ENCODE measurements at regions not wholly inside any gene's neighbourhood (a gene's known extent, or its start where the extent isn't known, plus 50 kb on each side); places are given as distances from the start of the nearest gene placed in this dataset.

- peak; percentile 60 for DNase-seq (ENCODE audit: low spot score)
Measured at GRCh38 chr3:102529452-102529851, 94.6 kb downstream of the ZPLD1 start.

DNA sequence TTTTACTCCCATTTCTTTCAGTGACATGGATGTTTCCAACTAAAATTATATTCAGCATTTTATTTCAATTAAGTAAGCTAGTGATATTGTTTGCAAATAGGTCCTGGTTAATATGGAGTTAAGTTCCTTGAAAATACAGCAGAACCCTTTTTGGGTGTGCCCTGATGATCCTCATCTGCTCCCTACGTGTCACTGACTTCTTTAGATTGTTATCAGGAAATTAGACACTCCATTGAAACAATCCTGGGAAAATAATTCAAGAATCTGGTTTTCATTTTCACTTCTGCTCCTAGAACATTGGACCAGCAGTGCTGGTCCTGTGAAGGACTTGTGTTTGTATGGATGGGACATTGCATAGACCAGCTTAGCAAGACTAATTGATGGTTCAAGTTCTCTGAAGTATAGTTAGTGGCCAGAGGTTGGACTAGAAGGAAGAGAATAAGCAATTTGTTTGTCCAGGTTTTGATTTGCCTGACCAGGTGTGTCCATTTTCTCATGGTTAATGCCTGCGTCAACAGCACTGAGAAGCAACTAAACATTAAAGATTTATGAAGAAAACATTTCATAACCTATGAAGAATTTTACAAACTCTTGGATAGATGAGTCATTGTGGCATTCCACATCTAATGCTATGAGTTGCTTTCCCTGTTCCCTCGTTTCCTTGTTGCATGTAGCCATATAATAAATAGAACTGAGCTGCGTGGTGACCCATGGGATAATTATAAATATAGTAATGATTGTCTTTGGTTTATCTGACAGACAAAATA lies 95.8 kb downstream of the ZPLD1 start:
- peak; percentile 66 for DNase-seq (ENCODE audit: low spot score)

- DNase-seq (ENCODE audit: low spot score) = peak; percentile 53
Measured at GRCh38 chr3:102531686-102532085, 96.9 kb downstream of the ZPLD1 start.

GRCh38 chr3:102532901-102533300 lies 98.1 kb downstream of the ZPLD1 start:
- no peak for DNase-seq (ENCODE audit: low spot score)

DNA sequence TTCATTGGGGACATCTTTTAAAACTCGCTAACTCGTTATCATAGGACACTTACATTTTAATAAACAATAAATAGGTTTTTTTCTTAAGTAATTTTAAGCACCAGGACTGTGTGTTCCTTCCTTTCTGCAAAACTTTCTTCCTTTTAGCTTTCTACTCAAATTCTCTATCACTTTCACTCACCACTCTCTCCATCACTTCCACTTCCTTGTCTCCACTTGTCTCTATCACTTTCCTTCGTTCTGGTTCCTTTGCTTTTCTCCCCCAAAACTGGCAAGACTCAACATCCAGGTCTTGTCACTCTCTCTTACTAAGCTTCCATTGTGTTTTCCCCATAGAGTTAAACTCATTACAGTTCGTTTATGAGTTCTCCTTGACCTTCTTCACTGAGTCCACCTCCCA lies 99.0 kb downstream of the ZPLD1 start:
- no peak for DNase-seq (ENCODE audit: low spot score)

DNA sequence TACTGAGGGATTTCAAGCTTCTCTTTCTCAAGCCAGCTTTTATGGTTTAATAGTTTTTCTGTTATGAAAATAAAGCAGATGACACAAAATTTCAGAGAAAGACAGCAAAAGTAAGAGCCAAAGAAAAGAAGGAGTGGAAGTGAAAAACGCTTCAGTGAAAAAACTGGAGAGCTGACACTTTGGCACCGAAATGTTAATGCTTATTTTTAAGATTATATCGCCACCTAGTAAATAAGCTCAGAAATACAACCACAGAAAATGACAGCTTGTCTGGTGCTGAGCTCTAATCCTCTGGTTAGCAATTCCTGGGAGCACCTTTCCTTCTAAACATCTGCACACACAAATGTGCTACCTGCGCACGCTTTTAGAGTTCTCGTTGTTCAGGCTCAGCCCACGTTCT lies 101.6 kb downstream of the ZPLD1 start:
- peak; percentile 60 for DNase-seq (ENCODE audit: low spot score)

- no peak for DNase-seq (ENCODE audit: low spot score)
Measured at GRCh38 chr3:102537123-102537522, 102.3 kb downstream of the ZPLD1 start.

DNA sequence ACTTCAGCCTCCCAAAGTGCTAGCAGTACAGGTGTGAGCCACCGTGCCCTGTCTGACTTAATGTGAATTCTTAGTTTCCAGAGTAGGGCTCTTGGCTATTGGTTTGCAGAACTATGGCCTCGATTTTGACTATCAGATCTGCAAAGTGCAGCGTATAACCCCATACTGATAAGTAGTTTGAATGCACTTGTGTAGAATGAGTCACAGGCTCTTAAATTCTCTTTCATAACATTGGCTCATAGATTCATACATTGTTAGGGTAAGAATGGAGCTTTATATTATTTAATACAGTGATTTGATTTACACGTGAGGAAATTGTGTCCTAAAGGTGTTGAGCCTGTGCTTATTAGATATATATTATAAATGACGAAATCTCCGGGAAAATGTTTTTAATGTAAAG lies 109.9 kb downstream of the ZPLD1 start:
- no peak for DNase-seq (ENCODE audit: low spot score)

DNA sequence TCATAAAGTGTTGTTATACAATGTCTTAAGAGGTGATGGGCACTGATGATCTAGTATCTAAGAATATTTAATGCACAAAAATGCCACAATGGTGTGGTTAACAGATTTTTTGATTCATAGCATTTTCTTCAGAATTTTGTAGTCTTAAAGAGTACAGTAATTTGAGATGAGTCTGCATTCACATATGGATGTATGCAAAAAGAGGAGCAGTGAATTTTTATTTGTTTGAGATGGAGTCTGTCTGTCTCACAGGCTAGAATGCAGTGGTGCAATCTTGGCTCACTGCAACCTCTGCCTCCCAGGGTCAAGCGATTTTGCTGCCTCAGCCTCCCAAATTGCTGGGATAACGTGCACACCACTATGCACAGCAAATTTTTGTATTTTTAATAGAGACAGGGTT lies 110.5 kb downstream of the ZPLD1 start:
- no peak for DNase-seq (ENCODE audit: low spot score)

DNA sequence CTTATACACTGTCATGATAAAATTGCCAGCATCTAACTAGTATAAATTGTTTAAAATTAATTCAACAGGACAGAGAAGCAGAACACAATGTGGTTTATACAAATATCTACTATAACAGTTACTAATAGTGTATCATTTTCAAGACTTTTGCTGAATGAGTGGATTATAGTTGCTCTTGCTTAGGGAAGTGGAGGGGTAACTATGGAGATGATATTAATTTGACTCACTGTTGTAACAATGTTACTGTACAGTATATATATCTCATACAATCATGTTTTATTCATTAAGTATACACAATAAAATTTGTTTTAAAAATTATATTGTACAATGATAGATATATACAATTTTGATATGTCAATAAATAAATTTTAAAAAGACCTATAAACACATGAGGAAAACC lies 119.1 kb downstream of the ZPLD1 start:
- no peak for DNase-seq (ENCODE audit: low spot score)

GRCh38 chr3:102570511-102570910 lies 135.7 kb downstream of the ZPLD1 start:
- no peak for DNase-seq (ENCODE audit: low spot score)

DNA sequence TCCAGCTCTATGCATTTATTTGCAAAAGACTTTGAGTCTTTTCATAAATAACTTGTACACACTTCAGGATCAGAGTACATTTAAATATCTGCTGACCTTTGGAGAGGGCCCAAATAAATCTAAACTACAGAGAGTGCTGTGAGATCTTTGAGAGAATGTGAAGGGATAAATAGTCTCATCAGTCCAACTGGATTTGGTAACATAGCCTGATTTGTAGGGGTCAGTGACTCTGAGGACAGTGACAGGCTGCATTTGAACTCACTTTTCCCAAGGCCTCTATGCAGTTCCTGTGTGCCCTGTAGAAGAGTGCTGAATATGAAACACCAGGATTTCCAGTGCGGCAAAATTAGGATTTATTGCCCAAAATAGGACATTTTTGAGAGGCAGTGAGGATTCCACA lies 136.2 kb downstream of the ZPLD1 start:
- DNase-seq (ENCODE audit: low spot score) = no peak

- no peak for DNase-seq (ENCODE audit: low spot score)
Measured at GRCh38 chr3:102571720-102572384, 137.0 kb downstream of the ZPLD1 start.

DNA sequence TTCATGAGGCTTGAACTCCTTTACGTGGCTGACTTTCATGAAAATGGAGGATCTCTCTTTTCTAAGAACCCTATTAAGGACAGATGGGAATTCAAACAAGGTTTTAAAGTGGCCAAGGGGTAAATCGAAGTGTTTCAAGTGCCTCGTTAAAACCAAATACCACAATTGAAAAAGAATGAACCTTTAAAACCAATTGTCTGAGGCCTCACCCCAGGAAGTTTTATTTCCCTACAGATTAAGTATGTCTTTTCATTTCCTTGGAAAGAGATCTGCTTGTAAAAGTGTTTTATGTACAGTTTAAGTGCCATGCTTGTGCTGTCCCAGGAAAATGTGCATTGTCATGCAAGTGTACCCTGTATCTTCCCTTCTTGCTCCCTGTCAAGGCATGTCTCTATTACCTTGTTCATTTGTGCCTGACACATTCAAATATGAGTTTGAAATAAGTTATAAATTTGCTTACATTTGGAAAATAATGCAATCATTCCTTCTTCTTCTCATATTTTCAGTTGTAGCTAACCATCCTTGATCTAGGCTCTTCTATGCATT lies 138.7 kb downstream of the ZPLD1 start:
- no peak for DNase-seq (ENCODE audit: low spot score)

- DNase-seq (ENCODE audit: low spot score) = no peak
Measured at GRCh38 chr3:102574355-102574754, 139.5 kb downstream of the ZPLD1 start.

DNA sequence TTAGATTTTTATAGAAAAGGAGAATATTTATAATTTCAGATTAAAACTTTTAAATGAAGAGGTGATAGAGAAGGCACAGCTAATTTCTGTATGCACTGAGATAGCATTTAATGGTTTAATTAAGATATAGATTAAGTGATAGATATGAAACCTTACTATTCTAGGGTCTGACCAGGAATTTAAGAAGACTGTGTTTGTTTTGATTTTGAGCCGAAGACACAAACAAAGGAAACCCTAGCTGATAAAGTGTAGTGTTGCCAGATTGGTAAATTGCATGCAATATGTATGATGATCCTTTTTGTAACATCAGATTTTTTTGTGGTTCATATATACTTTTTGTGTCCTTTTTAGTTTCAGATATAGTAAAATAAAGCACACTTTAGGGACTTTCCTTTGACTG lies 141.8 kb downstream of the ZPLD1 start:
- no peak for DNase-seq (ENCODE audit: low spot score)

DNA sequence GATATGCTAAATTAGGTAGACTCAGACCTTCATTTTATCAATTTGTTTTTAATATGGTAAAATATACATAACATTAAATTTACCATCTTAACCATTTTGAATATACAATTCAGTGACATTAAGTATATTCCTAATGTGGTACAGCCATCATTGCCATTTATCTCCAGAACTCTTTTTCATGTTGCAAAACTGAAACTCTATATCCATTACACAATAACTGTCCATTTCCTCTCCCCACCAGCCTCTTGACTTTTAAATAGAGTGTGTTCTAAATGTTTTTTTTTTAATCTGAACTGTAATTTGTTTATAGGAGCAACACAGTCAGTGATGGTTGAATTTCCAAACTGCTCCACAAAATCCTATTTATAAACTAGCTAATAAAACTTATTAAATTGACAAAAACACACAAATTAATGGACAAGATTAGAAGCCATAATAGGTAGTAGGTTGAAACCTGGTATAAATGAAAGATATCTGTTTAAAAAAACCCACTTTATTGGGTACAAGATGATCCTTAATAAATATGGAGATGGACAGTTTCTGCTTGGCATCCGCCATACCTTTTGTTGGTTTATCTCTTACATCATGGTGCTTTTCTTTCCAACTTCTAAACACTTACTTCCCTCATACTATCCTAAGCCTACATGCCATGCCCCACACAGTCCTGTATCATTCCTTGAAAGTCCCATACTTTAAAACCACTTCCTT lies 142.4 kb downstream of the ZPLD1 start:
- DNase-seq (ENCODE audit: low spot score) = no peak

DNA sequence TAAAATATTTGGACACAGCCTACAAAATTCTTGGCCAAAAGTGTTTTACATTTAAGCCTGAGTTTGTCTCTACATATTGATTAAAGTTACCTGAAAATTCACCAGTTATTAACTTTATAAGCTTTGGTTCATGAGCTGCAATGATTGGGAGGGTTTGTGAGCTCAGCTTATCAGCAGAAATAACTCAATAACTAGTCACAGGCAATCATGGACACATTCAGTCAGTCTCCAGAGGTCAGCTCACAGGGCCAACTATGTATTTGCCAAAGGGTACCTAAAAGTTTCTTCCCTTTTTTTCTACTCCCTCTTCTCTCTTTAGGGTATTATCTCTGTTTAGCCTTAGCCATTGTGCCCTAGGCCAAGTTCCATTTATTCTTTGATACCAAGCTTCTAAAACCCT lies 145.9 kb downstream of the ZPLD1 start:
- DNase-seq (ENCODE audit: low spot score) = no peak

DNA sequence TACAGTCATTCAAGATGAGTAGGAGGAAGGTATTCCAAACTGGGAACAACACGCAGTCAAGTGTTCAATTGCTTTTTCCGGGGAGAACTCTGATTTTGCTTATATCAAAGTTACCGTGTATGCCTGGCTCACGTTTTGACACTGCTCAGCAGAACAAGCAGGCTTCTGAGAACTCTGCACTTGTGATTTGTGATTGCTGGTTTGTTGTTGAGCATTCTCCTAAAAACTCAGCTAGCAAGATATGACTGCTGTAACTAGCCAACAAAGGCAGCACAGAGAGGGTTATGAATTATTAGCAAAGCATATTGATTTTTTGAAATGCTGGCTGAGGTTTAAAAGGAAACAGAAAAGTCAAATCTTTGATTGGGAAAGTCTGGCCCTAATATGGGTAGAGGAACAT lies 151.7 kb downstream of the ZPLD1 start:
- DNase-seq (ENCODE audit: low spot score) = no peak

GRCh38 chr3:102593812-102594602 lies 159.2 kb downstream of the ZPLD1 start:
- no peak for DNase-seq (ENCODE audit: low spot score)

DNA sequence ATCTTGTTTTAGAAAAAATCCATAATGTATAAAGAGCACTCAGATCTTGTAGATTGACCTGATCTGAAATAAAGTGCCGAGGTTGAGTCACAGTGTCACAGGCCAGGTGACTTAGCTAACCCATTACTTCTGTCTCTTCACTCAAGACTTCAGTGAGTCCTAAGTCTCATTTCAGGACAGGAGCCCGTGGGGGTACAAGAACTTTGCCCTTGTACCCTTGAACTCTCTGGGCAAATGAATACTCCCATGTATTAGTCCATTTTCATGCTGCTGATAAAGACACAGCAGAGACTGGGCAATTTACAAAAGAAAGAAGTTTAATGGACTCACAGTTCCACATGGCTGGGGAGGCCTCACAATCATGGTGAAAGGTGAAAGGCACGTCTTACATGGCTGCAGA lies 160.2 kb downstream of the ZPLD1 start:
- no peak for DNase-seq (ENCODE audit: low spot score)
